ENCODE measurements at regions not wholly inside any gene's neighbourhood (a gene's known extent, or its start where the extent isn't known, plus 50 kb on each side); places are given as distances from the start of the nearest gene placed in this dataset.
"Not testable (repeated sequence)": the region's sequence is repeated elsewhere in the genome, so short reads cannot be mapped to it uniquely, and the experiment has no call there.

DNA sequence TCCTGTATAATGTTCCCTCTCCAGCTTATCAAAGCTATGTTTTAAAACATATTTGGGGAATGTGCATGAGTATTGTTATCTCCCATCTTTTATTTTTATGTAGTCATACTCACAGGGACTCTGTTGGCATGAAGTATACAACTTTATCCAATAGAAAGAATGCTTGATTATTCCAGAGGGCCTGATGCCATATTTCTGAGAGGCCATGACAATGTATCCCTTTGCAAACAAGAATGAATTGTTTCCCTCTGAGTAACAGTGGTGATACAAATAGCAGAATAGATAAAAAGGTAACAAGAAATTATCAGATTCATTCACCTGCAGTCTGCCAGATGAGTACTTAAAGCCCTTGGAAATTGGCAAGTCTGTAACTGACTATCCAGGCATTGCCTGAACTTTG lies 125.9 kb downstream of the PLK2 start:
- Mint-ChIP-seq H3K36me3 (no peaks in the 10 kb centered on the region), H3K27ac (no peak overlapping the region), H3K4me1 (no peaks in the 10 kb centered on the region), H3K4me3 (no peak overlapping the region), H3K9me3 (no peaks in the 10 kb centered on the region), H3K27me3 (peaks cover 6% of the 10 kb centered on the region)
- ATAC-seq, result no peak

DNA sequence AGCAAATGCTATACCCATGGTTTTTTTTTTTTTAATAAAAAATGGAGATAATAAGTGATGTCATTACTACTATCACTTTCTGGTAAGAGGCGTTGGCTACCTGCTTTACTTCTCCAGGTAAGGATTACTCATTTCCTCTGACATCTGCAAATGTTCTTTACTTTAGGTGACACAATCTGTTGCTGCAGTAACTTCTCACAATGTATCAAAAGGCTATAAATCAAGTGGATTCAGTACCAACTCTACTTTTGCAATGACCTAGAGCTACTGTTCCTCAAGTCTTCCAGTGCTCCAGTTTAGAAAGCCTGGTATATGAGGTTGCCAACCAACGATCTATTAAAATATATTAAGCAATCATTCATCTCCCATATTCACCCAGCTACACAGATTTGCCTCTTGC lies 129.1 kb downstream of the PLK2 start:
- no peaks in the 10 kb centered on the region for H3K4me1 Mint-ChIP-seq
- no peaks in the 10 kb centered on the region for H3K36me3 Mint-ChIP-seq
- peaks cover 5% of the 10 kb centered on the region for H3K27me3 Mint-ChIP-seq
- H3K4me3 Mint-ChIP-seq, result no peak overlapping the region
- no peak for ATAC-seq
- no peaks in the 10 kb centered on the region for H3K9me3 Mint-ChIP-seq
- H3K27ac Mint-ChIP-seq, result no peak overlapping the region

DNA sequence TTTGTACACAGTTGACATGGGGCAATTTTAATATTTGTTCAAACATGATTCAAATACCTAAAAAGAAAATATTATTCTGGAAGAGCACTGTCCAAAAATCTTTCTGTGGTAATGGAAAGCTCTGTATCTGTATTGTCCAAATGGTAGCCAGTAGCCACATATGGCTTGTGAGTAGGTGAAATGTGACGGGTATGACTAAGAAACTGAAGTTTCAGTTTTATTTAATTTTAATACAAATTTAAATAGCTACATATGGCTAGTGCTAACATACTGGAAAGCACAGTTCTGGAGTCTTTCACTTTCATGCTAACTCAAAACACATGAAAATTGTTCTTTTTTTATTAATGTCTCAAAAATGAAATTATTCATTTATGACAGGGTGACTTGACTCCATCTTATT lies 132.6 kb downstream of the PLK2 start:
- H3K27me3 Mint-ChIP-seq, result no peaks in the 10 kb centered on the region
- no peaks in the 10 kb centered on the region for H3K9me3 Mint-ChIP-seq
- ATAC-seq, result no peak
- no peaks in the 10 kb centered on the region for H3K36me3 Mint-ChIP-seq
- no peak overlapping the region for H3K27ac Mint-ChIP-seq
- no peak overlapping the region for H3K4me3 Mint-ChIP-seq
- no peaks in the 10 kb centered on the region for H3K4me1 Mint-ChIP-seq

DNA sequence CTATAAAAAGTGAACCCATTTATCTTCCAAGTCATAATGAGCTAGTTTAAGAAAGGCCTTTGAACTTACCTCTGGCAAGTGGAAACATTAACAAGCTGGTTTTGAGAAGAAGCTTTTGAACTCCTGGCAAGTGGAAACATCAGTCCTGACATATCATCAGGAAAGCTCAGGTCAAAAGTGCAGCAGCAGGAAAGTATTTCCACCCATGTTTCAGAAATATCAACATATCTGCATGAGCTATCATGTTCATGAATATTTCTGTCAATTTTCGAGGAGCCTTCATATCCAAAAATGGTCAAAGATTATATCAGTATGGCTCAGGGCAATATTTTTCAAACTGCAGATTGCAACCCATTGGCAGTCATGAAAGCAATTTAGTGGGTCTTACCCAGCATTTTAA lies 133.9 kb downstream of the PLK2 start:
- Mint-ChIP-seq H3K27me3 (no peaks in the 10 kb centered on the region), H3K4me1 (no peaks in the 10 kb centered on the region), H3K27ac (no peak overlapping the region), H3K36me3 (no peaks in the 10 kb centered on the region), H3K9me3 (no peaks in the 10 kb centered on the region), H3K4me3 (no peak overlapping the region)
- no peak for ATAC-seq

DNA sequence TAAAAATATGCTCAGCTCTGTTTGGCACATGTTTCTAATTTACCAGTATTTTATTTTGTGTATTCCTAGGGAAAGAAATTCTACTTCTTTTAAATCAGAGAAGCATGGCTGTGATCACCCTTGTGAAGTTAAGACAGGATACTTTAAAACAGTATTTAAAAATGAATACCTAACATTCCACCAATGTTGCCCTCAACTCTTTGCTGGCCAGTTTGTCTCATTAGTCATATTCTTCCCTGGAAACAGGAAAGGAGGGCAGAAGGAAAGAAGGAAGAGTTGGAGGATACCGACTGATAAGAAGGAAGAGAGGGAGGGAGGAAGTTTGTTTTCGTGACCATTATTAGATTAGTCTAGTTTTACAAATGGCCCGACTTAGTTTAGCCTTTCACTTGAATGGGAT lies 137.4 kb downstream of the PLK2 start:
- ATAC-seq, result no peak
- no peaks in the 10 kb centered on the region for H3K36me3 Mint-ChIP-seq
- no peaks in the 10 kb centered on the region for H3K4me1 Mint-ChIP-seq
- H3K27me3 Mint-ChIP-seq, result no peaks in the 10 kb centered on the region
- no peak overlapping the region for H3K4me3 Mint-ChIP-seq
- no peaks in the 10 kb centered on the region for H3K9me3 Mint-ChIP-seq
- H3K27ac Mint-ChIP-seq, result no peak overlapping the region

DNA sequence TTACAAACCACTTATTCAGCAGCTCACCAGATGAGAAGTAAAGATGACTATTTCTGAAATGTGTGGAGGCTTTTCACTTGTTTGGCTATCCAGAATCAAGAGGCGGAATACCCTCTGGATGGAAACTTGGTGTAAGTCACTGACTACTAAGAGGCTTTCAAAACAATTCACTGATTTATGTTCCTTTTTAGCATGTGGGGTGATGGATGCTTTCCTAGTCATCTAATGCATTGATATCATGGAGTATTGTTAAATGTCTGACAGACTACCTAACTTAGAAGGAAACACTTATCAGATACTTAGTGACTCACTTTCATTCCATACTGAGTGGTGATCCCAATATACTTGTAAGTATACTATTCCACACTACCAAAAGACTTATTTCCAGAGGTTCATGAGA lies 141.4 kb downstream of the PLK2 start:
- Mint-ChIP-seq H3K4me3 (no peak overlapping the region), H3K27ac (no peak overlapping the region), H3K9me3 (no peaks in the 10 kb centered on the region), H3K4me1 (no peaks in the 10 kb centered on the region), H3K36me3 (no peaks in the 10 kb centered on the region), H3K27me3 (no peaks in the 10 kb centered on the region)
- ATAC-seq, result no peak

DNA sequence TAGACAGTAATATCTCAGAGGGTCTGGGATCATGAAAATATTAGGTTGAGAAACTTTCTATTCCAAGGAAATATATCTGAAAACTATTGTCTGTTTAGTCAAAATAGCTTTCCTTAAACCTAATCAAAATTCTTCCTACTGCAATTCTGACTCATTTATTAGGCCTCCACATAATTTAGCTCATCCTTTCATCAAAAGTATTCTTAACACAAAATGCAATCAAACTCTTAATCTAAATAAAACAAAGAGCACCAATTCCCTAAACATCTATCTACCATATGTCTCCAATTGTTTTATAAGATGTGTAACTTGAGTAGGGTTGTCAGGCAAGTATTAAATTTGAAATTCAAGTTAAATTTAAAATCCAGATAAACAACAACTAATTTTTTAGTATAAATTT lies 142.1 kb downstream of the PLK2 start:
- no peak overlapping the region for H3K4me3 Mint-ChIP-seq
- H3K9me3 Mint-ChIP-seq, result no peaks in the 10 kb centered on the region
- no peaks in the 10 kb centered on the region for H3K36me3 Mint-ChIP-seq
- no peak overlapping the region for H3K27ac Mint-ChIP-seq
- no peaks in the 10 kb centered on the region for H3K27me3 Mint-ChIP-seq
- no peak for ATAC-seq
- no peaks in the 10 kb centered on the region for H3K4me1 Mint-ChIP-seq

DNA sequence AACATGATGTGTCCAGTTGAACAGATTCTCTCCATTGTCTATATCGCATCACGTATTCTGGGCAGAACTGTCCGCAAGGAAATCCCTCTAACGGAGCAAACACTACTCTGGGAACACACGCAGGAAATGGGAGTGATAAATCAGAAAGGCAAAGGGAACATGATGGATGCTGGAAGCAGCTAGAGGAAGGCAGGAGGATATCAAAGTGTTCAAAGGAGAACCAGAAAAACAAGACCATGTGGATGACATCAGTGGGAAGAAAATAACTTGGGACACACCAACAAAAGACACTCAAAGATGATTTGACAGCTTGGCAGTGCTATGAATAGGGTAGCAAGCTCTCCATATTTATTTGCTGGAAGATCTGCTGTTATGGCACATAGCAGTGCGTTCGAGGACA lies 142.9 kb downstream of the PLK2 start:
- Mint-ChIP-seq H3K9me3 (no peaks in the 10 kb centered on the region), H3K27ac (no peak overlapping the region), H3K27me3 (no peaks in the 10 kb centered on the region), H3K36me3 (no peaks in the 10 kb centered on the region), H3K4me1 (no peaks in the 10 kb centered on the region), H3K4me3 (no peak overlapping the region)
- no peak for ATAC-seq

DNA sequence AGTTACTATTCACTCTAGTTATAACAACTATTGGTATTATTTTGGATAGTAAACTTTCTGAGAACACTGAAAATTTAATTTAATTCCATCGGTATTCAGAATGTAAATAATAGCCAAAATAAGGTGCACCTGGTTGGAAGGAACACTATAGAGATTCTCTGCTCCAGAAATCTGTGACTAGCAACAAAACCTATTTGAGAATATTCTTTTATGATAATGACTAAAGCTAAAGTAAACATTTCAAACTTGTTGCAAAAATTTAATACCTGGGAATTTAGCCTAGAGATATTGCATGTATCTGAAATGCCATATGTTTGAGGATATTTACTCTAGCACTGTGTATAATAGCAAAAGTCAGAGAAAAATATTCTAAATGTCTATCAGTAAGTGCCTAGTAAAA lies 144.1 kb downstream of the PLK2 start:
- H3K9me3 Mint-ChIP-seq, result no peaks in the 10 kb centered on the region
- H3K27me3 Mint-ChIP-seq, result no peaks in the 10 kb centered on the region
- no peak overlapping the region for H3K27ac Mint-ChIP-seq
- no peak overlapping the region for H3K4me3 Mint-ChIP-seq
- ATAC-seq, result no peak
- H3K36me3 Mint-ChIP-seq, result no peaks in the 10 kb centered on the region
- H3K4me1 Mint-ChIP-seq, result no peaks in the 10 kb centered on the region

DNA sequence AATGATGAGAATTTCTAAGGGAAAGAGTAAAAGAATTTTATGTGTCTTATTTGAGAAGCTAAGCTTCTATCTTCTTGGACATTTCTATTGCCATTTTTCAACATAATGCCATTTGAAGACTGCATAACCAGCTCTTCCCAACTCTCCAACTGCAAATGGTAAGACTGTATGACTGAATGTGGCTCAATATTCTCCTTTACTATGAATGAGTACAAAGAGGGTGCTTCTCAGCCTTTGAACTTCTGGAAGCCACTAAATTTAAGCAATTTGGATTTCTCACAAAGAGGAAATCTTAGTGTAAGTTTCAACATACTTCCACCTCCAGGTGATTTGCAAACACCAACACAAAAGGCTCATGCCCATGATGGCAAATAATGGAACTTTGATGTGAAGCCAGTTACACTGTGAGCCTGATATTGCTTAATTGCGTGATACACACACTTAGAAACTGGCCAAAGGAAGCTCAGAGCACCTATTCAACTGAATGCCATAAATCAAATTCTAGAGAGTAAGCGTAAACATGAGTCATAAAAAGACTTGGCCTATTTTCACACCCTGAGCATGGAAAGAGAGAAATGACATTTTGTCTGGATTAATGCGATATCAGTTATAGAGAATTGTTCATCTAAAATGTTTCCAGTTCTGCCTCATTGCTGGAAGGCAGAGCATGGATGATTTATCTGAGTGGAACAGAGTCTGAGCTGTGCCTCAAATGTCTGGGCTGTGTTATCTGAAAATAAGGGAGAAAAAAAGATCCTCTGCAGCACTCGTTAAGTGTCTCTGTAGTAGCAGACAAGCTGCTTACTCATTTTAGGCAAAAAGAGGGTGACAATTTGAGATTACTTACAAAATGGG lies 145.3 kb downstream of the PLK2 start:
- Mint-ChIP-seq H3K9me3 (peaks cover 3% of the 10 kb centered on the region), H3K36me3 (no peaks in the 10 kb centered on the region), H3K27me3 (peaks cover 7% of the 10 kb centered on the region), H3K27ac (no peak overlapping the region), H3K4me1 (no peaks in the 10 kb centered on the region), H3K4me3 (no peak overlapping the region)
- ATAC-seq, result no peak

DNA sequence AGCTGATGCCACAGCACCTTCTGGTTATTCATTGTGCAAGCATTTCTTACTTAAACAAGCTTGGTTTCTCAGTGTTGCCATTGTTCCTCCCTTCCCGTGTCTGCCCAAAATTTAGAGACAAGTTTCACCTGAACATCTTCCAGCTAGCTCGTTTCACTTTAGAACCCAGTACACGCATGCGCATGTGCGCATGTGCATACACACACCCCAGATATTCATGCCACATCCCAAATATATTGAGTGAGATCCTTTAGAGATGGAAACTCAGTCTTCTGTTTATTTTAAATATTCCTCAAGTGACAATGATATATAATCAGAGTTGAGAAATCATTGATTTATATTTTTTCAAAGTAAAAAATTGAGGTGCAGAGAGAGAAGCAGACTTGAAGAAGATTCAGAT lies 147.6 kb downstream of the PLK2 start:
- Mint-ChIP-seq H3K9me3 (peaks cover 3% of the 10 kb centered on the region), H3K4me1 (no peaks in the 10 kb centered on the region), H3K27ac (no peak overlapping the region), H3K36me3 (no peaks in the 10 kb centered on the region), H3K27me3 (peaks cover 10% of the 10 kb centered on the region), H3K4me3 (no peak overlapping the region)
- ATAC-seq, result no peak

DNA sequence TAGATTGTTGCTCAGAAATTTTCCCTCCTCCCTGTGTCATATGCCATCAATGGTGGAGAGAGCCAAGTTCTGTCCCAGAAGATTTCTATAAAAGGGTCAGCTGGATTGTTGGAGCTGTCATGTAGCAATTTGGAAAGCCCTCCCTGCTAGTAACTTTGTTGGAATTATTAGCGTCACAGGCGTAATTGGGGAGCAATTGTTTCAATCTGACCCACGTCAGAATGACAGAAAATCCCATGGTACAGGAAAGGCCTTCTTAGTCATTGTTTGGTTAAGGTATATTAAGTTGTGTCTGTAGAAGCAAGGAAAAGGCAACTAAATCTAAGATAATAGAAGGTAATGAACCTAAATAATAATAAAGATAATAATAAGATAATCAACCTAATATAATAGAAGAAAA lies 148.4 kb downstream of the PLK2 start:
- Mint-ChIP-seq H3K36me3 (no peaks in the 10 kb centered on the region), H3K4me1 (no peaks in the 10 kb centered on the region), H3K9me3 (peaks cover 3% of the 10 kb centered on the region), H3K27ac (no peak overlapping the region), H3K4me3 (no peak overlapping the region), H3K27me3 (peaks cover 10% of the 10 kb centered on the region)
- no peak for ATAC-seq

DNA sequence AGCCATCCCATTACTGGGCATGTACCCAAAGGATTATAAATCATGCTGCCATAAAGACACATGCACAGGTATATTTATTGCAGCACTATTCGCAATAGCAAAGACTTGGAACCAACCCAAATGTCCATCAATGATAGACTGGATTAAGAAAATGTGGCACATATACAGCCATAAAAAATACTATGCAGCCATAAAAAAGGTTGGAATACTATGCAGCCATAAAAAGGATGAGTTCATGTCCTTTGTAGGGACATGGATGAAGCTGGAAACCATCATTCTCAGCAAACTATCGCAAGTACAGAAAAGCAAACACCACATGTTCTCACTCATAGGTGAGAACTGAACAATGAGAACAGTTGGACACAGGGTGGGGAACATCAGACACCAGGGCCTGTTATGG lies 151.5 kb downstream of the PLK2 start:
- H3K27ac Mint-ChIP-seq, H3K4me3 Mint-ChIP-seq, H3K27me3 Mint-ChIP-seq, ATAC-seq, H3K36me3 Mint-ChIP-seq, H3K4me1 Mint-ChIP-seq, H3K9me3 Mint-ChIP-seq: not testable (repeated sequence)

DNA sequence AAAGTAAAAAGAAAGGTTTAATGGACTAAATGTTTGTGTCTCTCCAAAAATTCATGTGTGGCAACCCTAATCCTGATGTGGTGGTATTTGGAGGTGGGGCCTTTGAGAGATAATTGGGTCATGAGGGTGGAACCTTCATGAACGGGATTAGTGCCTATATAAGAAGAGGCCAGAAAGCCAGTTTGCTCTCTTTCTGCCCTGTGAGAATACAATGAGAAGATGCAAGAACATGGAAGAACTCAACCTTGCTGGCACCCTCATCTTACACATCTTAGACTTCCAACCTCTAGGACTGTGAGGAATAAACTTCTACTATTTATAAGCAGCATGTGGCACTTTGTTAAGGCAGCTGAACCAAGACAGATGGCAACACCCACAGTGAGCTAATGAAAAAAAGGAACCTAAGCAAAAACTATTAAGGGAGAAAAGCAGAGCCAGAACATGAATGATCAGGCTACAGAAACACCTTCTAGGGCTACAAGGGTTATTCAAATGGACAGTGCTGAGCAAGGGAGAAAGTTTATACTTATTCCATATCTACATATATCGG lies 159.5 kb downstream of the PLK2 start:
- ATAC-seq, result no peak
- no peaks in the 10 kb centered on the region for H3K27me3 Mint-ChIP-seq
- no peak overlapping the region for H3K27ac Mint-ChIP-seq
- H3K9me3 Mint-ChIP-seq, result no peaks in the 10 kb centered on the region
- no peak overlapping the region for H3K4me3 Mint-ChIP-seq
- H3K4me1 Mint-ChIP-seq, result no peaks in the 10 kb centered on the region
- H3K36me3 Mint-ChIP-seq, result no peaks in the 10 kb centered on the region

DNA sequence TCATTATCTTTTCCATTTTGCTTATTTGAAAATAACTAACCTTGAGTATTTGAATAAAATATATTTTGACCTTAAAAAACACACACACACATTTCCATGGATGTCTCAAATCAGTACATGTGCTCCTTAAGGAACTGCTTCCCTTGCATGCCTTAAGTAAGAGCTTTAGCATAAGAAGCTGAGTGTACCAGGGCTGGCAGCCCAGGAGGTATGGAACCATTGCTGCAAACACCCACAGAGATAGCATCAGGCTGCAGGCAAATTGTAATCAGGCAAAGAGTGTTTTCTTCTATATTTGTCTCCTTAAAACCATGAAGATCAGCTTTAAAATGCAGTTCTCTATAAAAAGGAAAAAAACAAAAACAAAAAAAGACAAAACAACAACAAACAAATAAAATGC lies 160.6 kb downstream of the PLK2 start:
- H3K9me3 Mint-ChIP-seq, result no peaks in the 10 kb centered on the region
- no peak overlapping the region for H3K27ac Mint-ChIP-seq
- H3K4me3 Mint-ChIP-seq, result no peak overlapping the region
- ATAC-seq, result no peak
- H3K36me3 Mint-ChIP-seq, result no peaks in the 10 kb centered on the region
- H3K4me1 Mint-ChIP-seq, result no peaks in the 10 kb centered on the region
- H3K27me3 Mint-ChIP-seq, result no peaks in the 10 kb centered on the region

DNA sequence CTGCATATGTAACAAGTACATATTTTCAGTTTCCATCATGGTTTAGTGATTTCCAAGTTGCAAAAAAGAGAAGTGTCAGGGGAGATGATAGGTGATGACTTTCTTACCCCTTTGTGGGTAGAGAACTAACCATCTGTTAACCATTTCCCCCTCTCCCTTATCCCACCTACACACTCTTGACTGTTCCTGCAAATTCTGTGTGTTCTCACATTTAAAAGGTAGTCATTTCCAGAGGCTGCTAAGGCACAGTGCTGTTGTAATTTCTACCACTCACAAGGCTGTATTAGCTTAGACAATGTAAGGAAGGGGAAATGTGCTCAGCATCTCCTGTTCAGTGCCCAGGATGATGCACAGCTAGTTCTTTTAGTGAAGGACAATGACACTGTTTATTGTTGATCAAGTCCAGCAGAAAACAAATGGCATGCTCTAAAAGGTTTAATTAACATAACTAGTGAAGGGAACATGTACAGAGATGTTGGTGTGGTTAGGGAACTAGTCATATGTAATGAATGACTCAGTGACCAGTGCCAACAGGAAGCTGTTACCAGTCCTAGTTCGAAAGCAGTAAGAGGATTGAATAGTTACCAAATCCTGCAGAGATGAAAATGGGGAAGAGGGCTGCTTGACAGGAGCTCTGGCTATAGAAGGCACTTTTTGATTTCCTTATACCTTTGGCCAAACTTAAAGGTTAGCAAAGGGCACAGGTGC lies 165.1 kb downstream of the PLK2 start:
- Mint-ChIP-seq H3K4me3 (no peak overlapping the region), H3K27me3 (no peaks in the 10 kb centered on the region), H3K4me1 (no peaks in the 10 kb centered on the region), H3K27ac (no peak overlapping the region), H3K9me3 (peaks cover 1% of the 10 kb centered on the region), H3K36me3 (no peaks in the 10 kb centered on the region)
- peak; percentile 63 for ATAC-seq
